ENCODE measurements at regions not wholly inside any gene's neighbourhood (a gene's known extent, or its start where the extent isn't known, plus 50 kb on each side); places are given as distances from the start of the nearest gene placed in this dataset.
"Not testable (repeated sequence)": the region's sequence is repeated elsewhere in the genome, so short reads cannot be mapped to it uniquely, and the experiment has no call there.

- no peak overlapping the region for H3K4me3 ChIP-seq (ENCODE audit: low read length)
- TF ChIP-seq ZNF274 (IDR thresholded peaks at IDR 0.05; ENCODE audit: low read depth, low read length): no peak
Observed at GRCh38 chr20:40868551-40869217, 159.9 kb upstream of the TOP1 start.

DNA sequence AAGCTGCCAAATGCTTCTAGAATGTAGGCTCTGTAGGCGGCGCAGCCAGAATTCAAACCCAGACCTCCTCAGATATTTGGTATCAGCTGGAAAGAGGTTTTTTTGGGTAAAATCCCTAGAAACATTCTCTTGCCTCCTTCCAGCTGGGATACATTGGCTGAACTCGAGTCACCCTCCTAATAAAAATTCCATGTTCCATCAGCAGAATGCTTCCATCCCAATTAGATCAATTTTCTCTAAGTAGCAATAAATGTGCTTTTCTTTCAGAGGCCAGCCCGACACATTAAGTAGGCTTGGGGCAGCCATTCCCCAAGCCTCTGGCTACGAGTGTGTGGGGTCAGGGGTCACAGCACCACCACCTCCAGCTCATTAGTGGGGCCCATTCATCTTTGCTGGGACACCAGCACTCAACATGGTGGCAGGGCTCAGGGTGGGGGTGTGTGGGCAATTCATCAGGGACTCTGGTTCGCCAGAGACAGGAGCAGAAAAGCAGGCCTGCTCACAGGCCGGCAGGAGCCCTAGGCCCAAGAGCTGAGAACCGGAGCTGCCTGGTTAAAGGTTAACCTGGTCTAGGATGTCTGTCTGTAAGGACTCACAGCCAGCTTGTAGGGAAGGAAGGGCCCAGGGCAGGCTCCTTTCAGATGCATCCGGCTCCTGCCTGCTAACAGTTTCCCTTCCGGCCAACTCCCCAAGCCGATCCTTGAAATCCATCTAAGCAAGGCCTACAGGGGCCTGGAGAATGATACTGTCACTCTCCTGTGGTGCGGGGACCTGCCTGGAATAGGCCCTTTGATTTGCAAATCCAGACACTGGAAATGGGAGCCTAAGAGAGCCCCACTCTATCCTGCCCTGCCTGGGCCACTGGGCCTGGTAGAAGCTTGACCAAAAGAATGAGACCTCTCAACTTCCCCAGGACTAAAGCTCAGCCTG, 159.1 kb upstream of the TOP1 start:
- no peak overlapping the region for H3K4me3 ChIP-seq (ENCODE audit: low read length)
- TF ChIP-seq ZNF274 (IDR thresholded peaks at IDR 0.05; ENCODE audit: low read depth, low read length): no peak

DNA sequence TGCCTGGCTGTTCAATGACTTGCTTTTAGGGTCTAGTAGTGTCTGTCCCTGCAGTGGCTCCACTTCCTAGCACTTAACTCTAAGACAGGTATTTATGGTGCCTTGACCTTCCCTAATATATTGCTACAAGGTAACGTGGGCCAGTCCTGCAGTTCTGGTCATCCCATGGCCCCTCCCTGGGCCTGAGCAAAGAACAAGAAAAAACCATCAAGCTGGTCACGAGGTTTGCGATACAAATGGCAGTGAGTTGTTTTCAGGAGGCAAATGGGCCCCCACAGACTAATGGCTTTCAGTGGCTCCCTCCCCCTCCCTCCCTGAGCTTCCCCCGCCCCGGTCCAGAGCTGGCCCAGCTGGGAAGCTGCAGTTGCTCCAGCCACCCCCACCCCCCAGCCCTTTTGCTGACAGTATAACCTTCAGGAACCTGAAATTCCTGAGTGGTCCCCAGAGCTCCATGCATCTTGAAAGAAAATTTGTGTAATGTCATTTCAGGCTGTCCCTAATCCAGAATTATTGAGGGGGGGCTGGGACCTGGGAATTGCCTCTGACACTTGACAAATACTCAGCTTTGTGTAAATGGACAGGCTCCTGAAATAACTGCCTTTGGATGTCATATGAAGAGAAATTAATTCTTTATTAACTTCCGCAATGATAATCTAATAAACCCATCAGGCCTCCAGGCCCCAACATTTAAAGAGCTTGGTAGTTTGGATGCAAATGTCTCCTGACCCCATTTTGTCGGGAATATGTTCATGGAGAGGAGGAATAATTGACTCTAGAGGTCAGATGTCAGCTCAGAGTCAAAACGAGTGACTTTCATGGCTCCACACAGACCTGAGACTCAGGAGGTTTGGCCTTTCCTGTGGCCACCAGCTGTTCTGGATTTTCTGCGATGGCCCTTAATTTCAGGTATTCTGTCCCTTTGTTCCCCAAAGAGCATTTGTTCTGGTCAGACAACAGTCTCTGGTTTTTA, 153.2 kb upstream of the TOP1 start:
- TF ChIP-seq ZNF274 (IDR thresholded peaks at IDR 0.05; ENCODE audit: low read depth, low read length): no peak
- no peak overlapping the region for H3K4me3 ChIP-seq (ENCODE audit: low read length)

- H3K4me3 ChIP-seq (ENCODE audit: low read length): not testable (repeated sequence)
Observed at GRCh38 chr20:40878099-40878498, 150.5 kb upstream of the TOP1 start.

GRCh38 chr20:40880063-40880728, 148.4 kb upstream of the TOP1 start:
- no peak for TF ChIP-seq ZNF274 (IDR thresholded peaks at IDR 0.05; ENCODE audit: low read depth, low read length)
- H3K4me3 ChIP-seq (ENCODE audit: low read length): no peak overlapping the region

- H3K4me3 ChIP-seq (ENCODE audit: low read length): no peak overlapping the region
- TF ChIP-seq ZNF274 (IDR thresholded peaks at IDR 0.05; ENCODE audit: low read depth, low read length): no peak
Observed at GRCh38 chr20:40880729-40881109, 147.9 kb upstream of the TOP1 start.

GRCh38 chr20:40882152-40882551, 146.5 kb upstream of the TOP1 start:
- no peak for TF ChIP-seq ZNF274 (IDR thresholded peaks at IDR 0.05; ENCODE audit: low read depth, low read length)
- H3K4me3 ChIP-seq (ENCODE audit: low read length): no peak overlapping the region

DNA sequence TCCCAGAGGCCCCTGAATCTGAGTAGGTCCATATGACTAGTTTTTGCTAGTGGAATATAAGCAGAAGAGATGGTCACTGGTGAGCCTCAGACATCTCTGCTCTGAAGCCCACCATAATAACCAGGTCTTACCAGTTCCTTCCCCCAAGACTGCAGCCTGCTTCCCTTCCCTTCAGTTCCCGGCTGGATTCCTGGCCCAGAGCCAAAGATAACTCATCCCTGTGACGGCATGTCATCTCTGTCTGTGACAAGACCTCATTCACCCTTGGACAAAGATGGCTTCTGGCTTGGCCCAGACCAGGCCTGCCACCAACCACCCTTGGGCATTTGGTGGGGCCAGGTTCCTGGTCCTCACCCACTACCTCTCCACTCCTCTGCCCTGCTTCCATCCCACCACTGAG, 145.5 kb upstream of the TOP1 start:
- TF ChIP-seq ZNF274 (IDR thresholded peaks at IDR 0.05; ENCODE audit: low read depth, low read length): no peak
- H3K4me3 ChIP-seq (ENCODE audit: low read length): no peak overlapping the region

DNA sequence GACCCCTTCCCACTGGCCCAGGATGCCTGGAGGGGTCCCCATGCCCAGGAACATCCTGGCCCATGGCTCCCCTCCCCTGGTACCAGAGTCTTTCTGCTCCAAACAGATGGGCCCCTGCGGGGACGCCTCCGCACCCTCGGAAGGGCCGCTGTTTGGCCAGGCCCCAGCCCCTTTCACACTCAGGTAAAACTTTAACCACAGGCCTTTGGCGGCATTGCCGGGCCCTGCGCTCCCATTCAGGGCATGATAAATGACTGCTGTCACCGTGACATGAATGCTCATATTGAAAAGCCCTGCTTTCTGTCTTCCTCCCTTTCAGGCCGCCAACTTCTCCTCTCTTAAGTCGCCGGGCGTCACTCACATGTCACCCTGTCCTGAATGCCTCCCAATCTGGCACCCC, 141.5 kb upstream of the TOP1 start:
- TF ChIP-seq ZNF274 (IDR thresholded peaks at IDR 0.05; ENCODE audit: low read depth, low read length): no peak
- H3K4me3 ChIP-seq (ENCODE audit: low read length): no peak overlapping the region

GRCh38 chr20:40889266-40889665, 139.4 kb upstream of the TOP1 start:
- H3K4me3 ChIP-seq (ENCODE audit: low read length): not testable (repeated sequence)

DNA sequence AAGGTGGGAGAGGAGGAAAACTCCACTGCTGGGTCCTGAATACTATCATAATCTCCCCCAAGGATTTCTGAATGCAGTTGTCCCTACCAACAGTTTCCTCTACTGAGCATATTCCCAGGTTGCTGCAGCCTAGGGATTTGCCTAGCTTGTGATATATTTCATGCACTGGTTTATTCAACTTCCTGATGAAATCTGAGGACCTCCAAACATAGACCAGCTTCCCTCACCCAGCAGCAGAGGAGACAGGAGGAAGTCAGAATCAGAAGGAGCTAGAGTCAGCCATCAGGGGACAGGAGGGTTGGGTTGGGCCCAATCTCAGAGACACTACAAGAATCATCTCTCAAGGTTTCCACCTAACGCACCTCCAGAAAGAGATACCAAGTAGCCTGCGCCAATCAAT, 138.4 kb upstream of the TOP1 start:
- no peak overlapping the region for H3K4me3 ChIP-seq (ENCODE audit: low read length)
- no peak for TF ChIP-seq ZNF274 (IDR thresholded peaks at IDR 0.05; ENCODE audit: low read depth, low read length)

DNA sequence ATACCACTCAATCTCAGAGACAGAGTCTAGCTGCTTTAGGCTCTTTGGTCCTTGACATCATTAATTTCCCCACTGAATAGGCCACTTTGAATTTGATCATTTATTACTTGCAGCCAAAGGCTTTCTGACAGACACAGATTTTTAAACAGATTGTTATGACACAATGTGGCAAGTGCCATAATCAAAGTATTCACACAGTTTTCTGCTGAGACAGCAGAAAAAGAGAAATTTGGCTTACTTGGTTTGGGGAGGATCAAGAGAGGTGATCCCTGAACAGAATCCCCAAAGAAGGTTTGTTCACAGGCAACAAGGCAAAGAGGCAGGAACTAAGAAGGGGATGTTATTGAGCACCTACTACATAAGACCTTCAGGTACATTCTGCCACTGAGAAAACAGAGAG, 138.0 kb upstream of the TOP1 start:
- H3K4me3 ChIP-seq (ENCODE audit: low read length): no peak overlapping the region
- TF ChIP-seq ZNF274 (IDR thresholded peaks at IDR 0.05; ENCODE audit: low read depth, low read length): no peak

GRCh38 chr20:40891351-40891750, 137.3 kb upstream of the TOP1 start:
- TF ChIP-seq ZNF274 (IDR thresholded peaks at IDR 0.05; ENCODE audit: low read depth, low read length): no peak
- no peak overlapping the region for H3K4me3 ChIP-seq (ENCODE audit: low read length)

DNA sequence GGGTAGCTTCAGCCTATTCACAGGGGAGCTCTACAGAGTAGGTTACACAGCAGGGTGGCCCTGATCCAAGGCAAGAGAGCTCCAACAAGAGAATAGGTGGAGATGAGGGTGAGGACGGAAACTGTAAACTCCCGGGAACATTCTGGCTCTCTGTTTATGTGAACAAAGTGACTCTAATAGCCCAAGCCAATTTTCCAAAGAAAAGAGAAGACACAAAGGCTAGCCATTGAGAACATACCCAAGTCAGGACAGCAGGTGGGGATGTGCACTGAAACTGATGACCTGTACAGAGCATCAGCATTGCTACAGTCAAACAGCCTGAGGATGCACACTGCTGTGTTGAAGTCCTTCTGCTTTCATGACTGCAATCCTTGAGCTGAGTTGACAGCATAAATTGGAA, 136.0 kb upstream of the TOP1 start:
- no peak for TF ChIP-seq ZNF274 (IDR thresholded peaks at IDR 0.05; ENCODE audit: low read depth, low read length)
- no peak overlapping the region for H3K4me3 ChIP-seq (ENCODE audit: low read length)

All from GM08714 (cell line).